ENCODE measurements at regions not wholly inside any gene's neighbourhood (a gene's known extent, or its start where the extent isn't known, plus 50 kb on each side); places are given as distances from the start of the nearest gene placed in this dataset.

GRCh38 chr21:33985117-33986050 is 69.8 kb upstream of the ATP5PO start:
- TF ChIP-seq CTCF (IDR thresholded peaks at IDR 0.05; ENCODE audit: low read depth, low read length, missing input control) (no peak), GABPA (IDR thresholded peaks at IDR 0.05 in 1 of 2, conservative IDR thresholded peaks at IDR 0.05 in 1 of 2) (no peak)
- TF ChIP-seq, protein P1, sequence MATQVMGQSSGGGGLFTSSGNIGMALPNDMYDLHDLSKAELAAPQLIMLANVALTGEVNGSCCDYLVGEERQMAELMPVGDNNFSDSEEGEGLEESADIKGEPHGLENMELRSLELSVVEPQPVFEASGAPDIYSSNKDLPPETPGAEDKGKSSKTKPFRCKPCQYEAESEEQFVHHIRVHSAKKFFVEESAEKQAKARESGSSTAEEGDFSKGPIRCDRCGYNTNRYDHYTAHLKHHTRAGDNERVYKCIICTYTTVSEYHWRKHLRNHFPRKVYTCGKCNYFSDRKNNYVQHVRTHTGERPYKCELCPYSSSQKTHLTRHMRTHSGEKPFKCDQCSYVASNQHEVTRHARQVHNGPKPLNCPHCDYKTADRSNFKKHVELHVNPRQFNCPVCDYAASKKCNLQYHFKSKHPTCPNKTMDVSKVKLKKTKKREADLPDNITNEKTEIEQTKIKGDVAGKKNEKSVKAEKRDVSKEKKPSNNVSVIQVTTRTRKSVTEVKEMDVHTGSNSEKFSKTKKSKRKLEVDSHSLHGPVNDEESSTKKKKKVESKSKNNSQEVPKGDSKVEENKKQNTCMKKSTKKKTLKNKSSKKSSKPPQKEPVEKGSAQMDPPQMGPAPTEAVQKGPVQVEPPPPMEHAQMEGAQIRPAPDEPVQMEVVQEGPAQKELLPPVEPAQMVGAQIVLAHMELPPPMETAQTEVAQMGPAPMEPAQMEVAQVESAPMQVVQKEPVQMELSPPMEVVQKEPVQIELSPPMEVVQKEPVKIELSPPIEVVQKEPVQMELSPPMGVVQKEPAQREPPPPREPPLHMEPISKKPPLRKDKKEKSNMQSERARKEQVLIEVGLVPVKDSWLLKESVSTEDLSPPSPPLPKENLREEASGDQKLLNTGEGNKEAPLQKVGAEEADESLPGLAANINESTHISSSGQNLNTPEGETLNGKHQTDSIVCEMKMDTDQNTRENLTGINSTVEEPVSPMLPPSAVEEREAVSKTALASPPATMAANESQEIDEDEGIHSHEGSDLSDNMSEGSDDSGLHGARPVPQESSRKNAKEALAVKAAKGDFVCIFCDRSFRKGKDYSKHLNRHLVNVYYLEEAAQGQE (IDR thresholded peaks at IDR 0.05), result no peak

All from liver (tissue), 3 donors.